A673 (cell line): ENCODE measurements at regions not wholly inside any gene's neighbourhood (a gene's known extent, or its start where the extent isn't known, plus 50 kb on each side); places are given as distances from the start of the nearest gene placed in this dataset.

Source experiments
- BruUV-seq: library from RNA; stranded (reverse); fragments of 400-500 nt; replicated peaks from 2 replicates; lab custom pipeline; 2021; lab: Mats Ljungman, UMichigan
- CTCF ChIA-PET: fragments of 300-600 bp; sonication (Branson Sonifier 250); formaldehyde crosslinking; loops from one replicate; lab custom pipeline; 2022; ENCODE audit warnings: antibody characterized with exemption; lab: Charles Lee
- POLR2A ChIA-PET: fragments of 300-600 bp; sonication (Branson Sonifier 250); formaldehyde crosslinking; loops from one replicate; lab custom pipeline; 2022; ENCODE audit warnings: antibody characterized with exemption; ENCODE audit not compliant: low non-redundant PET; lab: Charles Lee
- DNase-seq: peaks from one replicate; pipeline ENCODE4 v3.0.0-alpha.2; 2015; ENCODE audit warnings: low spot score
- H3K27ac ChIP-seq: fragments of 200-600 bp; sonication (generic); 2 replicates; pipeline ENCODE4 v1.5.1; 2016; ENCODE audit warnings: mixed run types, low read depth, mild to moderate bottlenecking, mixed read lengths, antibody characterized with exemption, low read length; ENCODE audit not compliant: poor library complexity, severe bottlenecking
- H3K27me3 ChIP-seq: fragments of 200-600 bp; sonication (generic); replicated peaks from 2 replicates; pipeline ENCODE4 v1.6.1; 2017; ENCODE audit warnings: mixed run types, low read depth, mild to moderate bottlenecking, mixed read lengths, antibody characterized with exemption, low read length; ENCODE audit not compliant: insufficient read depth, poor library complexity
- H3K36me3 ChIP-seq: fragments of 200-600 bp; sonication (generic); 2 replicates; pipeline ENCODE4 v1.6.1; 2016; ENCODE audit warnings: mixed run types, mild to moderate bottlenecking, mixed read lengths, antibody characterized with exemption, low read length; ENCODE audit not compliant: insufficient read depth, poor library complexity, severe bottlenecking
- H3K4me1 ChIP-seq: fragments of 200-600 bp; sonication (generic); 2 replicates; pipeline ENCODE4 v1.6.1; 2017; ENCODE audit warnings: mixed run types, mild to moderate bottlenecking, mixed read lengths, antibody characterized with exemption, low read length; ENCODE audit not compliant: insufficient read depth, poor library complexity, severe bottlenecking
- H3K4me3 ChIP-seq: fragments of 200-600 bp; sonication (generic); 2 replicates; pipeline ENCODE4 v1.5.1; 2016; ENCODE audit warnings: low read depth, mixed run types, mild to moderate bottlenecking, mixed read lengths, low read length; ENCODE audit not compliant: poor library complexity, severe bottlenecking
- H3K9me3 ChIP-seq: fragments of 200-600 bp; sonication (generic); 2 replicates; pipeline ENCODE4 v1.6.1; 2016; ENCODE audit warnings: mixed run types, low read depth, mild to moderate bottlenecking, mixed read lengths, antibody characterized with exemption, low read length; ENCODE audit not compliant: poor library complexity, severe bottlenecking
- EZH2 ChIP-seq: fragments of 200-600 bp; sonication (generic); IDR thresholded peaks from 2 replicates; pipeline ENCODE4 v1.6.1; 2017; ENCODE audit warnings: borderline replicate concordance, low read depth, mild to moderate bottlenecking, mixed read lengths, antibody characterized with exemption, low read length; ENCODE audit not compliant: poor library complexity, severe bottlenecking
- intact Hi-C: fragments of 100-400 bp; cut with micrococcal nuclease; formaldehyde crosslinking; loops from one replicate; pipeline ENCODE4 v1.10.0; 2022; ENCODE audit not compliant: unreplicated experiment
- TF ChIP-seq, protein P1 (sequence below): fragments of 300-800, 200-600 bp; sonication (generic); conservative IDR thresholded peaks from 2 replicates; pipeline ENCODE4 v1.5.1; 2017; ENCODE audit warnings: low read depth, mild to moderate bottlenecking, antibody characterized with exemption, low read length, moderate library complexity, mixed read lengths

DNA sequence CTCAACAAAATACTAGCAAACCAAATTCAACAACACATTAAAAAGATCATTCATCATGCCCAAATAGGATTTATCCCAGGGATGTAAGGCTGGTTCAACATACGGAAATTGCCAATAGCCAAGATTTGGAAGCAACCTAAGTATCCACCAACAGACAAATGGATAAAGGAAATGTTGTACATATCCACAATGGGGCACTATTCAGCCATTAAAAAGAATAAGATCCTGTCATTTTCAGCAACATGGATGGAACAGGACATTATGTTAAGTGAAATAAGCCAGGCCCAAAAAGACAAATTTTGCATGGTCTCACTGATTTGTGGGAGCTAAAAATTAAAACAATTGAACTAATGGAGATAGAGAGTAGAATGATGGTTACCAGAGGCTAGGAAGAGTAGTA is 82.0 kb upstream of the FAM241A start:
- BruUV-seq: no TSS peak
- ChIA-PET CTCF (no interaction called here), POLR2A (no interaction called here)
- Histone ChIP-seq H3K36me3 (no peaks in the 10 kb centered on the region), H3K4me3 (no peak overlapping the region), H3K4me1 (no peaks in the 10 kb centered on the region), H3K9me3 (no peaks in the 10 kb centered on the region), H3K27me3 (no peaks in the 10 kb centered on the region), H3K27ac (no peak overlapping the region)
- TF ChIP-seq, protein P1, sequence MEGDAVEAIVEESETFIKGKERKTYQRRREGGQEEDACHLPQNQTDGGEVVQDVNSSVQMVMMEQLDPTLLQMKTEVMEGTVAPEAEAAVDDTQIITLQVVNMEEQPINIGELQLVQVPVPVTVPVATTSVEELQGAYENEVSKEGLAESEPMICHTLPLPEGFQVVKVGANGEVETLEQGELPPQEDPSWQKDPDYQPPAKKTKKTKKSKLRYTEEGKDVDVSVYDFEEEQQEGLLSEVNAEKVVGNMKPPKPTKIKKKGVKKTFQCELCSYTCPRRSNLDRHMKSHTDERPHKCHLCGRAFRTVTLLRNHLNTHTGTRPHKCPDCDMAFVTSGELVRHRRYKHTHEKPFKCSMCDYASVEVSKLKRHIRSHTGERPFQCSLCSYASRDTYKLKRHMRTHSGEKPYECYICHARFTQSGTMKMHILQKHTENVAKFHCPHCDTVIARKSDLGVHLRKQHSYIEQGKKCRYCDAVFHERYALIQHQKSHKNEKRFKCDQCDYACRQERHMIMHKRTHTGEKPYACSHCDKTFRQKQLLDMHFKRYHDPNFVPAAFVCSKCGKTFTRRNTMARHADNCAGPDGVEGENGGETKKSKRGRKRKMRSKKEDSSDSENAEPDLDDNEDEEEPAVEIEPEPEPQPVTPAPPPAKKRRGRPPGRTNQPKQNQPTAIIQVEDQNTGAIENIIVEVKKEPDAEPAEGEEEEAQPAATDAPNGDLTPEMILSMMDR: no peak
- intact Hi-C loops: no loop called here
- peak; percentile 18 for DNase-seq

DNA sequence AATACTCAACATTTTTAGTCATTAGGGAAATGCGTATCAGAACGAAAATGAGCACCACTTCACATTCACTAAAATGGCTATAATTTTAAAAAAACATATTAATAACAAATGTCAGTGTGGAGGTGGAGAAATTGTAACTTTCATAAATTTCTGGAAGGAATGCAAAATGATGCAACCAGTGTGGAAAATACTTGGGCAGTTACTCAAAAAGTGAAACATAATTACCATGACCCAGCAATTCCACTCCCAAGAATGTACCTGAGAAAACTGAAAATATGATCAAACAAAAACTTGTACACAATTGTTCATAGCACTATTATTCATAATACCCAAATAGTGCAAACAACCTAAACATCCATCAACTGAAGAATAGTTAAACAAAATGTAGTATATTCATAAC is 76.1 kb upstream of the FAM241A start:
- H3K9me3 ChIP-seq: no peaks in the 10 kb centered on the region
- CTCF ChIA-PET: no interaction called here
- no peak overlapping the region for H3K4me3 ChIP-seq
- no peaks in the 10 kb centered on the region for H3K4me1 ChIP-seq
- TF ChIP-seq, protein P1: no peak
- TF ChIP-seq EZH2: no peak
- DNase-seq: no peak
- no peaks in the 10 kb centered on the region for H3K27me3 ChIP-seq
- no peak overlapping the region for H3K27ac ChIP-seq
- intact Hi-C loops: no loop called here
- no TSS peak for BruUV-seq
- H3K36me3 ChIP-seq: no peaks in the 10 kb centered on the region
- POLR2A ChIA-PET: no interaction called here

DNA sequence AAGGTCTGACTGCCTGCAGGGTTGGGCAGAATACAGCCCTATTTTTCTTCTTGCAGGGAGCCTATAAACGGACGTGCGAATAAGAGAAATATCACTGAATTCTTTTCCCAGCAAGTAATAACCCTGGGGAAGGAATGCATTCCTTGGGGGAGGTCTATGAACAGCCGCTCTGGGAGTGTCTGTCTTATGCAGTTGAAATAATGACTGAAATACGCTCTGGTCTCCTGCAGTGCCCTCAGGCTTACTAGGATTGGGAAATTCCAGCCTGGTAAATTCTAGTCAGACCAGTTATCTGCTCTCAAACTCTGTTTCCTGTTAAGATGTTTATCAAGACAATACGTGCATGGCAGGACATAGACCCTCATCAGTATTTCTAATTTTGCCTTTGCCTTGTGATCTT is 72.1 kb upstream of the FAM241A start:
- intact Hi-C loops: no loop called here
- CTCF ChIA-PET: interaction anchor here (0.7 kb wide), 1 partner anchor 532 kb away, joined by 3 read pairs; no protein-coding TSS in a partner anchor
- Histone ChIP-seq H3K4me3 (no peak overlapping the region), H3K9me3 (no peaks in the 10 kb centered on the region), H3K4me1 (no peaks in the 10 kb centered on the region), H3K36me3 (no peaks in the 10 kb centered on the region), H3K27ac (no peak overlapping the region), H3K27me3 (no peaks in the 10 kb centered on the region)
- BruUV-seq: no TSS peak
- TF ChIP-seq EZH2: no peak
- TF ChIP-seq, protein P1: no peak
- peak; percentile 39 for DNase-seq
- POLR2A ChIA-PET: interaction anchor here (0.7 kb wide), 1 partner anchor 160 kb away, joined by 4 read pairs; no protein-coding TSS in a partner anchor
